C4-2B (cell line): ENCODE measurements at regions not wholly inside any gene's neighbourhood (a gene's known extent, or its start where the extent isn't known, plus 50 kb on each side); places are given as distances from the start of the nearest gene placed in this dataset.

ENCODE experiments used
- H3K27ac ChIP-seq: fragments of 450-650 bp; 2 replicates; pipeline ENCODE4 v1.5.1; 2017
- CTCF ChIP-seq: fragments of 450-650 bp; conservative IDR thresholded peaks from 2 replicates; pipeline ENCODE4 v1.5.1; 2017; ENCODE audit warnings: mild to moderate bottlenecking
- ZFX ChIP-seq: fragments of 450-650 bp; IDR thresholded peaks from 2 replicates; pipeline ENCODE4 v1.6.1; 2017

DNA sequence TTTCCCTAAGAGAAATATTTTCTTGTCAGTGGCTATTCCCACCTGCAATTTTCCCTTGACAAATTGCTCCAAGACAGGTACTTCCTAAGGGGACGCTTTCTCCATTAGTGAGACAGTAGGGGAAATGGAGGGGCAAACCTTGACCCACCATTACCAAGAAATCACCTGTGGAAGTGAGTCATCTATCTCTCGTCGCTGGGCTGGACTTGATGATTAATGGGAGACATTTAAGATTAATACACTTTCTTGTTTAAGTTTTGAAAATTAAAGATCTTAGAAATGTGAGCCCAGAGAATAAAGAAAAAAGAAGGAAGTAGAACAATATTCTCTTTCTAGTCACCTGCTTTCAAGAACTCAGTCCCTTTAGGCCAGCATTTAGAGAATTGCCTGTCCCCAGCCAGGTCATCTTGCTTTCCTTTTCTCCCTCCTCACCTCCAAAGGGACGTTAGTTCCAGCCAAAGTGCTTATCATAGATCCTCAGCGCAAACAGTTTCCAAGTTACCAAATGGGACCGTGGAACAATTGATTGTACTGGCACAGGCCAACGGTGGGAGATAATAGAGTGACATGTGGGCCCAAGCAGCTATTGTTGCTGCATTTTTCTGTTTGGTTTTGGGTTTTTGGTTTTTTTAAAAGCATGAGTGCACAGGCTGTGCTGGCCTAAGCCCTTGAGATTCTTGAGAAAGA lies 284.4 kb downstream of the ENC1 start:
- TF ChIP-seq CTCF = no peak
- TF ChIP-seq ZFX = no peak
- H3K27ac ChIP-seq = no peak overlapping the region

DNA sequence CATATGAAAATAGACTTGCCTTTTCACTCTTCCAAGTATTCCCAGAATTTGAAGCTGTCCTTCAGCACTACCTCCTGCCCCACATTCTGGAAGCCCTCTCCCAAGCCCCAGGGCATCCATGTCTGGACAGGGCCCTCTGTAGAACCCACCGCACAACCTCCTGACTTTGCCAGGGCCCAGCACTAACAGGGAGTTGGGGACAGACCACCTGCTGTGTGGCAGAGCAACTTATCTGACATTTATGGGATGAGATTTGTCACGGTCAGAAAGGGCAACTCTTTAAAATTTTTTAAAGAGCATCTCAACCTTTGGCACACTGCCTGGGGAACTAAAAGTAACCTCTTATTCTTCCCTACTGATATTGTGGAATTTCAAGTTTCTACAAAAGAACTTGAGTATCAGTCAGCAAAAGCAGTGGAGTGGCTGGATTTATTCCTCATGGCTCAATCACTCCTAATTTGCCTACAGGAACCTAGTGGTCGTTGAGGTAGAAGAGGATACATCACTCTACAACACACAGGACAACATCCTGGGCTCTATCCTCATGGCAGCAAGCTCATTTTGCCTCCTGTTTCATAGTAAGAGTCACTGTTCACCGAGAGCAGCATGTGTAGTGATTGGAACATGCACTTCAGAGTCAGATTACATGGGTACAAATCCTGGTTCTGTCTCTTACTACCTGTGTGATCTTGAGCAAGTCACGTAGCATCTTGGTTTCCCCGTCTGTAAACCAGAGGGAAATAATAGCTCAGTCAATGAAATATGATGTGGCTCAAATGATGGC lies 285.3 kb downstream of the ENC1 start:
- no peak for TF ChIP-seq ZFX
- no peak for TF ChIP-seq CTCF
- no peak overlapping the region for H3K27ac ChIP-seq

DNA sequence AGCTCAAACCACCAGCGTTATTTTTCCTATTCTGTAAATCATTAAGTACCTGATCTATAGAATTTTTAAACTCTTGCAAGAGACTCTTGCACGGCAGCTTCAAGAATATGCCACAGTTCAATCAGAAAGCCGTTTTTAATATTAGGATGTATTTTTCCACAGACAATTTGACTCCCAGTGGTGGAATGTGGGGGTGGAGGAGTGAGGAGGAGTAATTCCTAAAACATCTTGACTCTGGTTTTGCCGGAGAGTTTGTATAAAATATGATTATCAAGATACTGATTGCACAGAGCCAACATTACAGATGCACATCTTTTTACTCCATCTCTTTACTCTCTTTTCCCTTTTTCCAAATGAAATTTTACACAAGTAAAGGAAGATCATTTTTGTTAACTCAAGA lies 288.3 kb downstream of the ENC1 start:
- no peak for TF ChIP-seq CTCF
- TF ChIP-seq ZFX = no peak
- H3K27ac ChIP-seq = no peak overlapping the region

- TF ChIP-seq CTCF (no peak), ZFX (no peak)
- H3K27ac ChIP-seq = no peak overlapping the region
These were observed 297.4 kb downstream of the ENC1 start for GRCh38 chr5:74342948-74343682.

DNA sequence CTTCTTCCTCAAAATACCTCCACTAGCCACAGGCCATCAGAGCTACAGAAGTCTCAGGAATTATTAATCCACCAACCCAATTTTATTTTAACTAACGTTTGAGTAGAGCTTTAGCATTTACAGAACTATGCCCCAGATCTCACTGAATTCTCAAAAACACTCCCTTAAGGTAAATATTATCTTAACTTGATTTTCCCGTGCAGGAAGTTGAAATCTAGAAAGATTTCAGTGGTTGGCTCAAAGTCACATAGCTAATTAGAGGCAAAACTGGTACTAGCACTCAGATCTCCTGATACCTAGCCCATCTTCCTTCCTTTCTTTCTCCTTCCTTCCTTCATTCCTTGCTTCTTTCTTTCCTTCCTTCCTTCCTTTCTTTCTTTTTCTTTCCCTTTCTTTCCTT lies 298.3 kb downstream of the ENC1 start:
- H3K27ac ChIP-seq = no peak overlapping the region
- no peak for TF ChIP-seq ZFX
- no peak for TF ChIP-seq CTCF

DNA sequence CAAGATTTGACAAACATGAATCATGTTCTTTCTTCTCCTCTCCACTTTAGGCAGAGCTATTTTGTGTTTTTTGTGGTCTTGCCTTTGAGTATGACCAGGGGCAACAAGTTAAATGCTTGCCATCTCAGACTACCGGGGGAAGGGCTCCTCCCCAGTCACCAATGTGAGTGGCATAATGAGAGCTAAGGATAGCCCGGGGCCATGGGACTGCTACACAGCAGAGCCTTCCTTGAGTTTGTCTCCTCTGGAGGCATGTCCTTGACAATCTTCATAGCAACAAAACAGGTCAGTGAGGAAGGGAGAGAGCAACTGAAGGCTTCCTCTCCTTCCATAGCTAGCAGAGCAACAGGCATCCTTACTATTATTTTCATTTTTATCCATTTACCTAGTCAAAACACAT lies 299.3 kb downstream of the ENC1 start:
- no peak overlapping the region for H3K27ac ChIP-seq
- TF ChIP-seq ZFX = no peak
- no peak for TF ChIP-seq CTCF

GRCh38 chr5:74340476-74340875 lies 300.1 kb downstream of the ENC1 start:
- TF ChIP-seq ZFX (no peak), CTCF (no peak)
- H3K27ac ChIP-seq = no peak overlapping the region
